ENCODE measurements at regions not wholly inside any gene's neighbourhood (a gene's known extent, or its start where the extent isn't known, plus 50 kb on each side); places are given as distances from the start of the nearest gene placed in this dataset.

DNA sequence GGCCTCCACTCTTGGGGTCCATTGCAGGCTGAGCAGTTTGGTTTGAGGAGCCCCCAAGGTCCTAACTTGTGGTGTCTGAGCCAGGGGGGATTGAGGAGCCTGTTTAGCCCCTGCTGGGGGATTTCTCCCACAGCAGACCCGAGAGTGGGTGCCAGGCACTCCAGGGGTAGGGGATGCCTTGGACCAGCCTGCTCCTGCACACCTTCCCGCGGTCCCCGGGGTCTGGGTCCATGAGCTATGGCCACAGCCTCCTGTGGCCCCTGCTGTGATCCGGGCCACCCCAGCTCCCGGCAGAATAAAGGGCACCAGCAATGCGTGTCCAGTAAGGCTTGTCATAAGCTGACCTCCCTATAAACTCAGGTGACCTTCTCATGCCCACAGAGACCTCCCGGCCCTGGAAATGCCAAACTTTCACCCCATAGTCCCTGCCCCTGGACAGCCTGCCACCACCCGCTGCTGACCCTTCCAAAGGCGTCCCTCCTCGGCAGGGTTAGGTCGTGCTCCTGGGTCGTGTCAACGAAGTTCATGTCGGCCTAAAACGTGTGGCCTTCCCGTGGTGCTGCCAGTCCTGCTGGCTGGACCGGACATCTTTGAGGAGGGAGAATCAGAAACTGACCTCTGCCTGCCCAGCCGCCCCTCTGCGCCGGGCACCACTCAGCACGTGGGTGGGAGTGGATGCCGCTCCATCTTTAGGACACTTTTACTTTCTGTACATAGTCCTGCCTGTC lies 137.6 kb downstream of the MRPL36 start:
- intact Hi-C loops (cut with DNase I): loop anchor here in 1 of 10 donors (10.0 kb wide), 1 partner anchor 373 kb away; no protein-coding TSS in a partner anchor
- Histone ChIP-seq H3K9me3 (no peaks in the 10 kb centered on the region), H3K4me3 (no peak overlapping the region), H3K4me1 (peaks cover 0 to 7% (median 4%) of the 10 kb centered on the region in 9 donors), H3K27ac (no peak overlapping the region), H3K27me3 (peaks cover 9 to 91% (median 69%) of the 10 kb centered on the region in 7 donors), H3K36me3 (no peaks in the 10 kb centered on the region)
- DNase-seq (no peak), ATAC-seq (peak in 1 of 8 donors; percentile 15)
- TF ChIP-seq CTCF (IDR thresholded peaks at IDR 0.05): no peak
- WGBS, 2 donors: 78 to 83% methylated on average over 23 of the region's 23 CpGs

GRCh38 chr5:1661311-1661710 lies 137.6 kb upstream of the LPCAT1 start:
- no peak overlapping the region for H3K27ac ChIP-seq
- no peak overlapping the region for H3K4me3 ChIP-seq
- WGBS, 2 donors: 80 to 81% methylated on average over 13 of the region's 13 CpGs
- no peak for TF ChIP-seq CTCF (IDR thresholded peaks at IDR 0.05)
- H3K9me3 ChIP-seq: no peaks in the 10 kb centered on the region
- H3K27me3 ChIP-seq: peaks cover 3 to 91% (median 64%) of the 10 kb centered on the region in 7 donors
- no peak for DNase-seq
- no peaks in the 10 kb centered on the region for H3K36me3 ChIP-seq
- ATAC-seq: no peak
- intact Hi-C loops (cut with DNase I): loop anchor here in 1 of 10 donors (10.0 kb wide), 1 partner anchor 373 kb away; no protein-coding TSS in a partner anchor
- H3K4me1 ChIP-seq: peaks cover 0 to under 1% (median 0%) of the 10 kb centered on the region in 9 donors

DNA sequence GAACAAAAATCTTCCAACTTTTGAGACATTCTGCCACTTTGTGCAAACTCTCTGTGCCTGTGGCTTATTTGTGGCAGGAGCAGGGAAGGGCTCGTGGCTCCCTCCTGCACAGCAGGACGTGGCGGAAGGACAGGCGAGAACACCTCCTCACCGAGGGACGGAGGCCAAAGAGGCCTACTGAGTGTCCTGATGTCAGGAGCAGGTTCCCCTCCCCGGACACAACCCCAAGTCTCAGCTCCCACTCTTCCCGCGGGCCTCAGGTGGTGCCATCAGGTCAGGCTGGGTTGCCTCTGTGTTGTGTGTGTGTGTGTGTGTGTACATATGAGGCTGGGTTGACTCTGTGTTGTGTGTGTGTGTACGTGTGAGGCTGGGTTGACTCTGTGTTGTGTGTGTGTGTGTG lies 136.8 kb upstream of the LPCAT1 start:
- intact Hi-C loops (cut with DNase I): loop anchor here in 1 of 10 donors (10.0 kb wide), 1 partner anchor 374 kb away; no protein-coding TSS in a partner anchor
- no peak for ATAC-seq

DNA sequence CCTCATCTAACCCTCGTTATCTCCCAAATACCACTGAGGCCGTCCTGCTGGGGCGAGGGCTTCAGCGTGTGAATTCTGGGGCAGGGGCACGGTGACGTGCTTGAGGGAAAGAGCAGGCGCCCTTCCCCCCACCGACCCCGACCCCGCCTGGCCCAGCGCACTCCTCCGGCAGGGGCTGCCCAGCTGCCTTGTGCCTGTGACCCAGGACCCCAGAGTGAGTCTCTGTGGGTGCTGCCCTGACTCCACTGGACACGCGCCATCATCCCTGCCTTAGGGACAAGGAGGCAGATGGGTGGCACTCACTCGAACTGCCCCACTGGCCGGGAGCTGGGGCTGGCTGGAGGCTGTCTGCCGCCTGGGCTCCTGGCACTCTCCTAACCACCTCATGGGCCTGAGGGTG lies 136.2 kb upstream of the LPCAT1 start:
- H3K27ac ChIP-seq: no peak overlapping the region
- H3K4me3 ChIP-seq: no peak overlapping the region
- 43 to 47% methylated on average over 17 of the region's 17 CpGs for WGBS, 2 donors
- TF ChIP-seq CTCF (IDR thresholded peaks at IDR 0.05): no peak
- no peaks in the 10 kb centered on the region for H3K4me1 ChIP-seq
- no peak for DNase-seq
- intact Hi-C loops (cut with DNase I): loop anchor here in 1 of 10 donors (10.0 kb wide), 1 partner anchor 375 kb away; no protein-coding TSS in a partner anchor
- ATAC-seq: no peak
- no peaks in the 10 kb centered on the region for H3K9me3 ChIP-seq
- H3K36me3 ChIP-seq: no peaks in the 10 kb centered on the region
- H3K27me3 ChIP-seq: peaks cover 0 to 90% (median 61%) of the 10 kb centered on the region in 7 donors

More for the DNA sequence above, 136.8 kb upstream of the LPCAT1 start:
- H3K27me3 ChIP-seq: peaks cover 0 to 90% (median 61%) of the 10 kb centered on the region in 7 donors
- H3K27ac ChIP-seq: no peak overlapping the region
- no peak overlapping the region for H3K4me3 ChIP-seq
- no peaks in the 10 kb centered on the region for H3K4me1 ChIP-seq
- no peak for TF ChIP-seq CTCF (IDR thresholded peaks at IDR 0.05)
- no peaks in the 10 kb centered on the region for H3K36me3 ChIP-seq
- 68 to 85% methylated on average over 10 of the region's 10 CpGs for WGBS, 2 donors
- DNase-seq: no peak
- H3K9me3 ChIP-seq: no peaks in the 10 kb centered on the region

Measured in heart right ventricle (tissue), 16 donors.